ENCODE measurements at regions not wholly inside any gene's neighbourhood (a gene's known extent, or its start where the extent isn't known, plus 50 kb on each side); places are given as distances from the start of the nearest gene placed in this dataset.
A peak's percentile ranks its signal among the peaks of the same experiment; 100 is the strongest.

DNA sequence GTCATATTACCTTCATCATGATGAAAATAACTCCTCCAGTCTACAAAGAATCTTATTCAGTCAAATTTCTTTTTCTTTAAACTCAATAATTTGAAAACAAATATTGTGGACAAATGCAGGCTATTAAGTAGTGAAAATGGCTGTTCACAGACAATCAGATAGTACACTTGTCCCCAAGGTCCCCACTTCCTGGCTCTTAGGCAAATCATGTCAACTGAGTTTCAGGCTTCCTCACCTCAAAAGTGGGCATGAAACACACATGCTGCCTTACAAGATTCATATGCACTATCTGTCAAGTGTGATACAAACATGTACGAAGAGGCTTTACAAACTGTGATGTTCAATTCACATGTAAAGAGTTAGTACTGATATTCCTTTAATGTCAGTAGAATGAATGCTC lies 385.2 kb upstream of the SEMA6A start:
- H3K27ac ChIP-seq (ENCODE audit: low read depth, low read length, poor library complexity, severe bottlenecking): no peak overlapping the region
- no peaks in the 10 kb centered on the region for H3K9me2 ChIP-seq (ENCODE audit: insufficient read depth, low read length)
- no peaks in the 10 kb centered on the region for H3K9me3 ChIP-seq (ENCODE audit: low read length)
- ChIA-PET CTCF (ENCODE audit: unreplicated experiment) (no interaction called here), POLR2A (interaction anchor here (0.5 kb wide), 1 partner anchor 790 kb away, joined by 3 read pairs; no protein-coding TSS in a partner anchor)
- no peak overlapping the region for H3K4me3 ChIP-seq (ENCODE audit: low read depth, low read length, poor library complexity, severe bottlenecking)
- no TSS peak for BruUV-seq (replicated peaks)
- intact Hi-C loops (cut with micrococcal nuclease; ENCODE audit: unreplicated experiment): no loop called here
- no peak overlapping the region for H3K4me2 ChIP-seq (ENCODE audit: low read length)
- H3K36me3 ChIP-seq (ENCODE audit: insufficient read depth, low read length): no peaks in the 10 kb centered on the region
- DNase-seq (ENCODE audit: low spot score): peak; percentile 1
- TF ChIP-seq, protein P1, sequence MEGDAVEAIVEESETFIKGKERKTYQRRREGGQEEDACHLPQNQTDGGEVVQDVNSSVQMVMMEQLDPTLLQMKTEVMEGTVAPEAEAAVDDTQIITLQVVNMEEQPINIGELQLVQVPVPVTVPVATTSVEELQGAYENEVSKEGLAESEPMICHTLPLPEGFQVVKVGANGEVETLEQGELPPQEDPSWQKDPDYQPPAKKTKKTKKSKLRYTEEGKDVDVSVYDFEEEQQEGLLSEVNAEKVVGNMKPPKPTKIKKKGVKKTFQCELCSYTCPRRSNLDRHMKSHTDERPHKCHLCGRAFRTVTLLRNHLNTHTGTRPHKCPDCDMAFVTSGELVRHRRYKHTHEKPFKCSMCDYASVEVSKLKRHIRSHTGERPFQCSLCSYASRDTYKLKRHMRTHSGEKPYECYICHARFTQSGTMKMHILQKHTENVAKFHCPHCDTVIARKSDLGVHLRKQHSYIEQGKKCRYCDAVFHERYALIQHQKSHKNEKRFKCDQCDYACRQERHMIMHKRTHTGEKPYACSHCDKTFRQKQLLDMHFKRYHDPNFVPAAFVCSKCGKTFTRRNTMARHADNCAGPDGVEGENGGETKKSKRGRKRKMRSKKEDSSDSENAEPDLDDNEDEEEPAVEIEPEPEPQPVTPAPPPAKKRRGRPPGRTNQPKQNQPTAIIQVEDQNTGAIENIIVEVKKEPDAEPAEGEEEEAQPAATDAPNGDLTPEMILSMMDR (conservative IDR thresholded peaks at IDR 0.05; ENCODE audit: low read length): no peak
- no peak for TF ChIP-seq EZH2phosphoT487 (IDR thresholded peaks at IDR 0.05; ENCODE audit: borderline replicate concordance, low read depth, low read length)
- no peaks in the 10 kb centered on the region for H3K79me2 ChIP-seq (ENCODE audit: insufficient read depth, low read depth, low read length)
- H4K20me1 ChIP-seq (ENCODE audit: insufficient read depth, low read length): no peaks in the 10 kb centered on the region
- H3K4me1 ChIP-seq (ENCODE audit: insufficient read depth, low read length, poor library complexity, severe bottlenecking): no peaks in the 10 kb centered on the region
- no peak overlapping the region for H2AFZ ChIP-seq (ENCODE audit: low read length)

- no peak for TF ChIP-seq EZH2phosphoT487 (IDR thresholded peaks at IDR 0.05; ENCODE audit: borderline replicate concordance, low read depth, low read length)
- TF ChIP-seq, protein P1 (conservative IDR thresholded peaks at IDR 0.05; ENCODE audit: low read length): no peak
- Histone ChIP-seq H3K4me1 (ENCODE audit: insufficient read depth, low read length, poor library complexity, severe bottlenecking) (no peaks in the 10 kb centered on the region), H3K79me2 (ENCODE audit: insufficient read depth, low read depth, low read length) (no peaks in the 10 kb centered on the region), H3K9me3 (ENCODE audit: low read length) (no peaks in the 10 kb centered on the region), H3K36me3 (ENCODE audit: insufficient read depth, low read length) (no peaks in the 10 kb centered on the region), H3K4me3 (ENCODE audit: low read depth, low read length, poor library complexity, severe bottlenecking) (no peak overlapping the region), H3K9me2 (ENCODE audit: insufficient read depth, low read length) (no peaks in the 10 kb centered on the region), H2AFZ (ENCODE audit: low read length) (no peak overlapping the region), H3K4me2 (ENCODE audit: low read length) (no peak overlapping the region), H3K27ac (ENCODE audit: low read depth, low read length, poor library complexity, severe bottlenecking) (no peak overlapping the region), H4K20me1 (ENCODE audit: insufficient read depth, low read length) (no peaks in the 10 kb centered on the region)
- no peak for DNase-seq (ENCODE audit: low spot score)
- intact Hi-C loops (cut with micrococcal nuclease; ENCODE audit: unreplicated experiment): no loop called here
- ChIA-PET POLR2A (interaction anchor here (0.5 kb wide), 1 partner anchor 193 kb away, joined by 8 read pairs; no protein-coding TSS in a partner anchor), CTCF (ENCODE audit: unreplicated experiment) (no interaction called here)
- BruUV-seq (replicated peaks): no TSS peak
Measured at GRCh38 chr5:116953251-116953930, 378.8 kb upstream of the SEMA6A start.

DNA sequence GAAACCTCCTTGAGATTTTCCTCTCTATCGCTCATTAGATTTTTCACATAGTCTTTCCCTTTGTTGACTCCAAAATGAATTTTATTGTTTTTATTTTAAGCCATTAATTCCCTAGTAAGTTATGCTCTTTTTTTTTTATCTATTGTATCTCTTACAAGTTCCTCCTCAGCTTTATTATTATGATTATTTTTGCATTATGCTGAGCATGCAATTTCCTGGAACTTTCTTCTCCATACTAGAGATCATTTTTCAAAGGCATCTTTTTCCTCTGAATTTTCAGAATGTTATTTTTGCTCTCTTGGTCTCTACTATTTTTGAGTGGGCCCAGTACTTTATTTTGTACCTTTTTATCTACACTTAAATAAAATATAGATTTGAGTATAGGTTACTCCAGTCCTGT lies 376.6 kb upstream of the SEMA6A start:
- no peak for DNase-seq (ENCODE audit: low spot score)
- H3K4me3 ChIP-seq (ENCODE audit: low read depth, low read length, poor library complexity, severe bottlenecking): no peak overlapping the region
- no peaks in the 10 kb centered on the region for H4K20me1 ChIP-seq (ENCODE audit: insufficient read depth, low read length)
- no TSS peak for BruUV-seq (replicated peaks)
- no peaks in the 10 kb centered on the region for H3K79me2 ChIP-seq (ENCODE audit: insufficient read depth, low read depth, low read length)
- no peak for TF ChIP-seq EZH2phosphoT487 (IDR thresholded peaks at IDR 0.05; ENCODE audit: borderline replicate concordance, low read depth, low read length)
- TF ChIP-seq, protein P1 (conservative IDR thresholded peaks at IDR 0.05; ENCODE audit: low read length): no peak
- H3K9me3 ChIP-seq (ENCODE audit: low read length): no peaks in the 10 kb centered on the region
- ChIA-PET POLR2A (interaction anchor here (0.7 kb wide), 1 partner anchor 1369 kb away, joined by 4 read pairs; no protein-coding TSS in a partner anchor), CTCF (ENCODE audit: unreplicated experiment) (no interaction called here)
- H3K9me2 ChIP-seq (ENCODE audit: insufficient read depth, low read length): no peaks in the 10 kb centered on the region
- H3K36me3 ChIP-seq (ENCODE audit: insufficient read depth, low read length): no peaks in the 10 kb centered on the region
- H3K27ac ChIP-seq (ENCODE audit: low read depth, low read length, poor library complexity, severe bottlenecking): no peak overlapping the region
- intact Hi-C loops (cut with micrococcal nuclease; ENCODE audit: unreplicated experiment): no loop called here
- H2AFZ ChIP-seq (ENCODE audit: low read length): no peak overlapping the region
- no peak overlapping the region for H3K4me2 ChIP-seq (ENCODE audit: low read length)
- no peaks in the 10 kb centered on the region for H3K4me1 ChIP-seq (ENCODE audit: insufficient read depth, low read length, poor library complexity, severe bottlenecking)
